Endodermal cell (in vitro differentiated cells): ENCODE measurements at regions not wholly inside any gene's neighbourhood (a gene's known extent, or its start where the extent isn't known, plus 50 kb on each side); places are given as distances from the start of the nearest gene placed in this dataset.

ENCODE experiments used
- DNase-seq: peaks from one replicate; pipeline ENCODE4 v3.0.0-alpha.2; 2017
- H3K27ac ChIP-seq: 2 replicates; pipeline ENCODE4 v1.5.1; 2013; ENCODE audit warnings: mild to moderate bottlenecking, low read depth, low read length, moderate library complexity
- H3K27me3 ChIP-seq: 2 replicates; pipeline ENCODE4 v1.6.1; 2013; ENCODE audit warnings: mild to moderate bottlenecking, low read length, moderate library complexity; ENCODE audit not compliant: insufficient read depth, control insufficient read depth, poor library complexity, severe bottlenecking
- H3K36me3 ChIP-seq: 2 replicates; pipeline ENCODE4 v1.7.0; 2013; ENCODE audit warnings: mild to moderate bottlenecking, low read length, moderate library complexity; ENCODE audit not compliant: control insufficient read depth, insufficient read depth
- H3K4me1 ChIP-seq: one replicate; pipeline ENCODE4 v1.7.0; 2013; ENCODE audit warnings: low read length; ENCODE audit not compliant: control insufficient read depth, insufficient read depth
- H3K4me3 ChIP-seq: 2 replicates; pipeline ENCODE4 v1.5.1; 2013; ENCODE audit warnings: mild to moderate bottlenecking, low read length, moderate library complexity
- H3K9ac ChIP-seq: 2 replicates; pipeline ENCODE4 v1.6.1; 2013; ENCODE audit warnings: mild to moderate bottlenecking, low read length, moderate library complexity; ENCODE audit not compliant: poor library complexity, severe bottlenecking; ENCODE audit errors: extremely low read depth
- H3K9me3 ChIP-seq: 2 replicates; pipeline ENCODE4 v1.6.1; 2013; ENCODE audit warnings: mild to moderate bottlenecking, low read length, moderate library complexity; ENCODE audit not compliant: control insufficient read depth
- H3K27ac Mint-ChIP-seq: 2 replicates; pipeline ENCODE4 v1.8.0; 2020; ENCODE audit warnings: mixed read lengths
- H3K27me3 Mint-ChIP-seq: 2 replicates; pipeline ENCODE4 v1.8.0; 2021; ENCODE audit warnings: mild to moderate bottlenecking, mixed read lengths; ENCODE audit not compliant: insufficient read depth
- H3K36me3 Mint-ChIP-seq: 2 replicates; pipeline ENCODE4 v1.8.0; 2020; ENCODE audit warnings: low read depth, mixed read lengths
- H3K4me1 Mint-ChIP-seq: 2 replicates; pipeline ENCODE4 v1.8.0; 2020; ENCODE audit warnings: mixed read lengths
- H3K4me3 Mint-ChIP-seq: 2 replicates; pipeline ENCODE4 v1.8.0; 2020; ENCODE audit warnings: mild to moderate bottlenecking, moderate library complexity, mixed read lengths
- H3K9me3 Mint-ChIP-seq: 2 replicates; pipeline ENCODE4 v1.8.0; 2020; ENCODE audit warnings: mild to moderate bottlenecking, mixed read lengths
- CTCF ChIP-seq: fragments of 200-600 bp; sonication (generic); conservative IDR thresholded peaks from 2 replicates; pipeline ENCODE4 v1.5.0; 2021; ENCODE audit warnings: antibody characterized with exemption, mild to moderate bottlenecking
- WGBS, 2 experiments: methylation state at CpG; one replicate each; pipeline versions ENCODE4 v1.1.5 to v1.1.7; 2013; ENCODE audit warnings: missing lambda C conversion rate in 2 of 2, mixed read lengths in 1 of 2; ENCODE audit not compliant: insufficient coverage in 1 of 2, insufficient read length in 1 of 2; 5-methylcytosine and 5-hydroxymethylcytosine counted together

- Histone ChIP-seq H3K9ac (no peak overlapping the region), H3K4me3 (no peak overlapping the region), H3K27me3 (no peaks in the 10 kb centered on the region), H3K36me3 (no peaks in the 10 kb centered on the region), H3K4me1 (no peaks in the 10 kb centered on the region), H3K27ac (no peak overlapping the region), H3K9me3 (no peaks in the 10 kb centered on the region)
- Mint-ChIP-seq H3K9me3 (no peaks in the 10 kb centered on the region), H3K27me3 (peaks cover 9% of the 10 kb centered on the region), H3K27ac (no peak overlapping the region), H3K4me1 (no peaks in the 10 kb centered on the region), H3K36me3 (no peaks in the 10 kb centered on the region), H3K4me3 (no peak overlapping the region)
- DNase-seq: no peak
- TF ChIP-seq CTCF: no peak
- WGBS, 2 experiments: 100% methylated on average over 1 of the region's 2 CpGs; no CpG with 5 or more reads in 1 of the 2 experiments
These were observed 104.6 kb upstream of the GRID2 start for GRCh38 chr4:92199135-92199534.

- TF ChIP-seq CTCF: no peak
- H3K9me3 Mint-ChIP-seq: peaks cover 12% of the 10 kb centered on the region
- Histone ChIP-seq H3K4me1 (no peaks in the 10 kb centered on the region), H3K27ac (no peak overlapping the region), H3K36me3 (no peaks in the 10 kb centered on the region), H3K27me3 (no peaks in the 10 kb centered on the region), H3K9ac (no peak overlapping the region), H3K4me3 (no peak overlapping the region), H3K9me3 (no peaks in the 10 kb centered on the region)
- H3K27me3 Mint-ChIP-seq: peaks cover 18% of the 10 kb centered on the region
- H3K27ac Mint-ChIP-seq: no peak overlapping the region
- H3K36me3 Mint-ChIP-seq: no peaks in the 10 kb centered on the region
- WGBS, 2 experiments: 80 to 100% methylated on average over 2 to 7 of the region's 7 CpGs
- no peak for DNase-seq
- no peaks in the 10 kb centered on the region for H3K4me1 Mint-ChIP-seq
- no peak overlapping the region for H3K4me3 Mint-ChIP-seq
These were observed 92.9 kb upstream of the GRID2 start for GRCh38 chr4:92210906-92211305.

GRCh38 chr4:92215476-92215875 is 88.3 kb upstream of the GRID2 start:
- H3K4me1 ChIP-seq: no peaks in the 10 kb centered on the region
- no peaks in the 10 kb centered on the region for H3K4me1 Mint-ChIP-seq
- no peak overlapping the region for H3K27ac Mint-ChIP-seq
- no peak overlapping the region for H3K27ac ChIP-seq
- H3K27me3 Mint-ChIP-seq: peaks cover 18% of the 10 kb centered on the region
- no peak for DNase-seq
- H3K4me3 ChIP-seq: no peak overlapping the region
- H3K9me3 ChIP-seq: peaks cover 23% of the 10 kb centered on the region
- H3K9me3 Mint-ChIP-seq: peaks cover 27% of the 10 kb centered on the region
- H3K27me3 ChIP-seq: no peaks in the 10 kb centered on the region
- no peaks in the 10 kb centered on the region for H3K36me3 Mint-ChIP-seq
- TF ChIP-seq CTCF: no peak
- H3K9ac ChIP-seq: no peak overlapping the region
- no peaks in the 10 kb centered on the region for H3K36me3 ChIP-seq
- H3K4me3 Mint-ChIP-seq: no peak overlapping the region
- 92% methylated on average over 4 of the region's 4 CpGs; no CpG with 5 or more reads in 1 of the 2 experiments for WGBS, 2 experiments
